T-helper 2 cell (primary cell): ENCODE measurements at regions not wholly inside any gene's neighbourhood (a gene's known extent, or its start where the extent isn't known, plus 50 kb on each side); places are given as distances from the start of the nearest gene placed in this dataset.
"Not testable (repeated sequence)": the region's sequence is repeated elsewhere in the genome, so short reads cannot be mapped to it uniquely, and the experiment has no call there.

Experiments used
- DNase-seq, 5 experiments: peaks; one replicate each; pipeline versions ENCODE4 v3.0.0 to v3.0.0-alpha.2; 2012 to 2022

- no peak for DNase-seq
Observed at GRCh38 chr11:110347660-110348059, 51.2 kb upstream of the RDX start.

GRCh38 chr11:110349138-110349996, 53.0 kb upstream of the RDX start:
- DNase-seq = peak in 2 of 5 experiments; percentile 66 to 85

DNA sequence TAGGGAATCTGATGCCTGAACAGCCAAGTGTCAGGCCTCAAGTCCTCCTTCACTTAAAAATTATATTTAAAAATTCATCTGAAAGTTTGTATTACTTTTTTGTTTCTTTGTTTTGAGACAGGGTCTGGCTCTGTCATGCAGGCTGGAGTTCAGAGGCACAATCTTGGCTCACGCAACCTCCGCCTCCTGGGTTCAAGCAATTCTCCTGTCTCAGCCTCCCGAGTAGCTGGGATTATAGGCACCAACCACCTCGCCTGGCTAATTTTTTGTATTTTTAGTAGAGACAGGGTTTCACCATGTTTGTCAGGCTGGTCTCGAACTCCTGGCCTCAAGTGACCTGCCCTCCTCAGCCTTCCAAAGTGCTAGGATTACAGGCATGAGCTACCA, 53.6 kb upstream of the RDX start:
- not testable (repeated sequence) for DNase-seq

DNA sequence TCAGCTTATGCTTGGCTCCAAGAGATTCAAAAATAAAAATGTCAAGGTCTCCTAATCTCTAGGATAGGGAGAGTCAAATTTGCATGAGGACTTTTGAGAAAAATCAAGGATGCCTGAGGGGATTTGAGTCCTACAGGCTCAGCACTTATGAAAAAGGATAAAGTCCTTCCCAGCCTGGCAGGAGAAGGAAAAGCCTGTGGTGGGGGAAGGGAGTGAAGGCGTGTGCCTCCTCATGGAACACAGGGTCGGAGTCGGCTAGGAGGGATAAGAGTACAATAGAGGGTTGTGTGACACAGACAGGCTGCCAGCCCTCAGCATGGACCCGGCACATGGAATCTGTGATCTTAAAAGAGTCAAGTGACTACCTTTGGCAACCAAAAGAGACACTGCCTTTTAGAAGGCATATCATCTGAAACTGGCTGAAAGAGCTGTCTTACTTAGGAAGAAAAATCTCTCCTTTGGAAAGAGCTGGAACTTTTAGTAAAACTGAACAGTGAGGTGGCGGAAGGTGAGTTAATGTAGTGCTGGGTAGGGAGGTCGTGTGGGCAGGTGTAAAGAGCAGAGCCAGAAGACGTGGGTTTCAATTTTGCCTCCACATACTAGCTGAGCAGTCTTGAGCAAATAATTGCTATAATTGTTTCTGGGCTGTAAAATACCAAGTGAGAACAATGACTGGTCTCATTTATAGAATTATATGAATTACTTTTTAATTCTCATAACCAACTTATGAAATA, 58.8 kb upstream of the RDX start:
- DNase-seq = no peak

GRCh38 chr11:110356762-110357671, 60.6 kb upstream of the RDX start:
- no peak for DNase-seq

- no peak for DNase-seq
Observed at GRCh38 chr11:110358336-110358735, 61.9 kb upstream of the RDX start.

- not testable (repeated sequence) for DNase-seq
Observed at GRCh38 chr11:110360781-110361408, 64.5 kb upstream of the RDX start.

GRCh38 chr11:110362971-110363509, 66.6 kb upstream of the RDX start:
- DNase-seq = no peak

GRCh38 chr11:110366291-110366690, 63.5 kb upstream of the FDX1 start:
- no peak for DNase-seq

- no peak for DNase-seq
Observed at GRCh38 chr11:110367571-110367970, 62.2 kb upstream of the FDX1 start.

DNA sequence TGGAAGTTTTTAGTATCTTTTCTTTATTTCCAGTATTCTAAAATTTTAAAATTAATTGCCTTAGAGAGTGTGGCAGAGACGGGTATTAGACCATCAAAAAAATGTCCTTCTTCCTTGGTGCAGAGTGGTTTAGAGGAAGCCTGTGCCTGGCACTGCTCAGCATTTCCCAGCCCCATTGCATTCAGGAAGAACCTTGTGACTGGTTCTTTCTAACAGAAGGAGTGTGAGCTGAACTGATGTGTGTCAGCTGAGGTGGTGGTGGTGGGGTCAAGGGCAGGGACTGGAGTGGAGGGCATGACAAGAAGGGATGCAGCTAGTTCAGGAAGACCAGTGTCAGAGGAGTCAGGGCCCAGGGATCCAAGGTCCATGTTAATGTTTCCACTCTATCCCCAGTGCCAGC, 58.7 kb upstream of the FDX1 start:
- no peak for DNase-seq

DNA sequence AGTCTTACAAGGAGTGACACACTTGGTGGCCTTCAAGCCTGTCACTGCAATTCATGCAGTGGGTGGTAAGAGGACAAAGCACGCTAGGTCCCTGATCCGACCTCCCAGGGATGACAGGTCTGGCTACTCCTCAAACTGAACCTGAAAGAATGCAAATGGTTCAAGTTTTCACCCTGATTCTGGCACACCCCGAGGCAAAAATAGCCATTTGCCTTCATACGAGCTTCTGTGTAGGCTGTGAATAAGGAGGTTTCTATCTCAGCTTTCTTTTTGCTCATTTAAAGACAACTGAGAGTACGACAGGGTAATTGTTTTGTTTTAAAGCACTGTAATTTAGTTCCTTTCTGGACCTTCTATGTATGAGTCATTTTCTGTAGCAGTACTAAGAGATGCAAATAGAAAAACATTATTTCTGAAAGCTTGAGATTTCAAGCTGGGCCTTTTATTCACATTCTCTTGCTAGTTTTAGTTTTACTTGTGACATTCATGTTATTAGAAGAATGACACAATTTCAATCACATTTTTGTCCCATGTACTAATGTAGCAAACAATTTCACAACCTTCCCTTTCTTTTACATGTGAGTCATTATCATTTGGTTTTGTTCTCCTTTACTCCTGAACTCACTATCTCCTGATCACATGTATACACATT, 56.6 kb upstream of the FDX1 start:
- DNase-seq = peak in 1 of 5 experiments; percentile 75

GRCh38 chr11:110374921-110375320, 54.8 kb upstream of the FDX1 start:
- no peak for DNase-seq

- no peak for DNase-seq
Observed at GRCh38 chr11:110375351-110375750, 54.4 kb upstream of the FDX1 start.

- no peak for DNase-seq
Observed at GRCh38 chr11:110376021-110376420, 53.7 kb upstream of the FDX1 start.

GRCh38 chr11:110376711-110377324, 52.9 kb upstream of the FDX1 start:
- DNase-seq = peak in 2 of 5 experiments; percentile 4 to 55

DNA sequence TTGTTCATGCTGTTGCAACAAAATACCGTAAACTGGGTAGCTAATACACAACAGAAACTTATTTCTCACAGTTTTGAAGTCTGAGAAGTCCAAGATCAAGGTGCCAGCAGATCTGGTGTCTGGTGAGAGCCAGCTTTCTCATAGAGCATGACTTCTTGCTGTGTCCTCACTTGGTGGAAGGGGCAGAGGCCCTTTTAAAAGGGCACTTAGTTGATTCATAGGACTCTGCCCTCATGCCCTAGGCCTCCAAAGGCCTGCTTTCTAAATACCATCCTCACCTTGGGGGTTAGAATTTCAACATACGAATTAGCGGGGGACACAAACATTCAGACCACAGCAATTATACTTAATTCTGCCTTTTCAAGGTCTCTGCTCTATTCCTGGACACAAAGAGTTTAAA, 52.3 kb upstream of the FDX1 start:
- DNase-seq = no peak

- DNase-seq = no peak
Observed at GRCh38 chr11:110379261-110379660, 50.5 kb upstream of the FDX1 start.

DNA sequence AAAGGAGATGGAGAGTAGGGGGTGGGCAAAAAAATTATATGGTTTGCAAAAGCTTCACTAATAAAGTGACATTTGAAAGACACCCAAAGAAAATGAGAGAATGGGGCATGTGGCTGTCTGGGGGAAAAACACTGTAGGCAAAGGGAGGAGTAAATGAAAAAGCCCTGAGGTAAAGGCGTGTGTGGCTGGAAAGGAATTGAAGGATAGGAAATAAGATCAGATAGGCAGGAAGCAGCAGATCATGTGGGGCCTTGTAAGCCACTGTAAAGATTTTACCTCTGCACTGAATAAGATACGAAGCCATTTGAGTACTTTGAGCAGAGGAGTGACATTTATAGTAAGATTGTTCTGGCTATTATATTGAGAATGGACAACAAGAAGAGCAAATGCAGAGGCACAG, 49.8 kb upstream of the FDX1 start:
- DNase-seq = peak in 1 of 5 experiments; percentile 7
